C4-2B (cell line): ENCODE measurements at regions not wholly inside any gene's neighbourhood (a gene's known extent, or its start where the extent isn't known, plus 50 kb on each side); places are given as distances from the start of the nearest gene placed in this dataset.

Experiments used
- H3K27ac ChIP-seq: fragments of 450-650 bp; 2 replicates; pipeline ENCODE4 v1.5.1; 2017
- CTCF ChIP-seq: fragments of 450-650 bp; conservative IDR thresholded peaks from 2 replicates; pipeline ENCODE4 v1.5.1; 2017; ENCODE audit warnings: mild to moderate bottlenecking
- ZFX ChIP-seq: fragments of 450-650 bp; IDR thresholded peaks from 2 replicates; pipeline ENCODE4 v1.6.1; 2017

- TF ChIP-seq CTCF: no peak
- no peak for TF ChIP-seq ZFX
- H3K27ac ChIP-seq: no peak overlapping the region
Observed at GRCh38 chr9:135344523-135344901, 135.1 kb upstream of the PPP1R26 start.

- TF ChIP-seq ZFX (no peak), CTCF (no peak)
- H3K27ac ChIP-seq: no peak overlapping the region
Observed at GRCh38 chr9:135344915-135345500, 134.6 kb upstream of the PPP1R26 start.

- TF ChIP-seq CTCF (no peak), ZFX (no peak)
- no peak overlapping the region for H3K27ac ChIP-seq
Observed at GRCh38 chr9:135345775-135346433, 133.7 kb upstream of the PPP1R26 start.

- no peak overlapping the region for H3K27ac ChIP-seq
- TF ChIP-seq ZFX: no peak
- no peak for TF ChIP-seq CTCF
Observed at GRCh38 chr9:135346438-135347050, 133.0 kb upstream of the PPP1R26 start.

GRCh38 chr9:135347461-135347860 is 132.1 kb upstream of the PPP1R26 start:
- TF ChIP-seq CTCF (no peak), ZFX (no peak)
- H3K27ac ChIP-seq: no peak overlapping the region

- TF ChIP-seq CTCF: no peak
- TF ChIP-seq ZFX: no peak
- H3K27ac ChIP-seq: no peak overlapping the region
Observed at GRCh38 chr9:135348076-135348787, 131.3 kb upstream of the PPP1R26 start.

- H3K27ac ChIP-seq: no peak overlapping the region
- TF ChIP-seq CTCF (no peak), ZFX (no peak)
Observed at GRCh38 chr9:135348788-135349150, 130.8 kb upstream of the PPP1R26 start.
